Muscle layer of duodenum (tissue), 2 donors: ENCODE measurements at regions not wholly inside any gene's neighbourhood (a gene's known extent, or its start where the extent isn't known, plus 50 kb on each side); places are given as distances from the start of the nearest gene placed in this dataset.

ENCODE experiments used
- H3K27ac ChIP-seq: one replicate; pipeline ENCODE4 v1.7.0; 2013; ENCODE audit warnings: mild to moderate bottlenecking, low read length
- H3K27me3 ChIP-seq: one replicate; pipeline ENCODE4 v1.7.0; 2013; ENCODE audit warnings: low read depth, mild to moderate bottlenecking, control low read depth, low read length
- H3K36me3 ChIP-seq, 2 donors: one replicate each; pipeline ENCODE4 v1.7.0; 2013; ENCODE audit warnings: low read length in 2 of 2, control low read depth in 1 of 2, mild to moderate bottlenecking in 1 of 2; ENCODE audit not compliant: insufficient read depth in 2 of 2, control insufficient read depth in 1 of 2
- H3K4me1 ChIP-seq, 2 donors: one replicate each; pipeline ENCODE4 v1.7.0; 2013; ENCODE audit warnings: low read length in 2 of 2, mild to moderate bottlenecking in 2 of 2, control low read depth in 1 of 2, moderate library complexity in 1 of 2; ENCODE audit not compliant: insufficient read depth in 2 of 2, control insufficient read depth in 1 of 2
- H3K4me3 ChIP-seq, 2 donors: one replicate each; pipeline ENCODE4 v1.7.0; 2013; ENCODE audit warnings: low read length in 2 of 2, low read depth in 1 of 2, mild to moderate bottlenecking in 1 of 2
- H3K9me3 ChIP-seq, 2 donors: one replicate each; pipeline ENCODE4 v1.7.0; 2013; ENCODE audit warnings: low read length in 2 of 2, control low read depth in 1 of 2, mild to moderate bottlenecking in 1 of 2; ENCODE audit not compliant: control insufficient read depth in 1 of 2
- donor health status: healthy.

DNA sequence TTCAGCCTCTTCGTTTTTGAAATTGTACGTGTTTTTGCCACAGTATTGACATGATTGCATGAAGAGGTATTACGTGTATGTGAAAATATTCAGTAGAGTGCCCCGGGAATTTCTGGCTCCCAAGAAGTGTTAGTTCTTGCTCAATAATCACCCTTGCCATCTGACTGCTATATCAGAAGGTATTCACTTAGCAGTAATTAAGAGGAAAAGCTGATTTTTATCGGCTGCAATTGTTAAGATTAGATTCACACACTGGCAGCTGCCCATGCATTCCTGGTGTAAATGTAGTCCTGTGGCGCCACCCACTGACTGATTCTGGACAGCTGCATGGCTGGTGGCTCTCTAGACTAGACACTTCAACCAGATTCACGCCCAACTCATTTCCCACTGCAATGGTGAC, 440.1 kb upstream of the ADAMTS16 start:
- Histone ChIP-seq H3K36me3 (no peaks in the 10 kb centered on the region), H3K27me3 (no peaks in the 10 kb centered on the region), H3K4me3 (no peak overlapping the region), H3K9me3 (no peaks in the 10 kb centered on the region), H3K4me1 (no peaks in the 10 kb centered on the region), H3K27ac (no peak overlapping the region)

DNA sequence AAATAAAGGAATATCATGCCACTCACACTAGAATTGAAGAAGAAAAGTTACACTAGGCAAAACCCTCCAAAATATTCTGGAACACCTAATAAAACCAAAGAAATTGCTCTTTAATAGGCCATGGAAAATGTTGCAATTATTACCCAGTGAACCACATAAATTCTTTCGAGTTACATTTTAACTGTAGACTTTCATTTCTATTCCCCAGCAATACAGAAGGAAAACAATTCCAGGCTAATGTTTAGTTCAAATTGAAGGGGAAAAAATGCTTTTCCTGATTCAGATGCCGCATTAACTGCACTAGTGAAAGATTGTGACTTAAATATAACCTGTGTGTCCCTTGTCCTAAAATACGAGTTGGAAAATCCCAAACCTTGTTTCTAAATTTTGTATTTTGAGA, 439.3 kb upstream of the ADAMTS16 start:
- H3K27me3 ChIP-seq, result no peaks in the 10 kb centered on the region
- no peaks in the 10 kb centered on the region for H3K9me3 ChIP-seq
- H3K27ac ChIP-seq, result no peak overlapping the region
- H3K4me1 ChIP-seq, result no peaks in the 10 kb centered on the region
- H3K36me3 ChIP-seq, result no peaks in the 10 kb centered on the region
- no peak overlapping the region for H3K4me3 ChIP-seq

DNA sequence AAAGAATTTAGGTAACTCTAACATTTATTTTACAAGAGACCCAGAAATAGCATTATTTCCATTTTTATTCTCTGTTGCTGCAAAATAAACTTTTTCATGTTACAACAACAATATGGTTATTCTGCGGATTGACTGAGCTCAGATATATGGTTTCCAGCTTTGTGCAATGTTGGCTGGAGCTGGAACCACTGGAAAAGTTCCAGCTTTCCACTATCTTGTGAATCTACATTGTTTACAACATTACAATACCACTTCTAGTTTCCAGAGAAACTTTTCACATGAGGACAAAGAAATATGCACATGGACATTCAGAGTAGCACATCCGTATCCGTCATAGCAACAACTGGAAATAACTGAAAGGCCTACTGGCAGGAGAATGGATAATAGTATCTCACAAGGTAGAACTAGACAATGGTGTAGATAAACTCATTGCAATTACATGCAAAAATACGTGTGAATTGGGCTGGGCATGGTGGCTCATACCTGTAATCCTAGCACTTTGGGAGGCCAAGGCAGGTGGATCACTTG, 436.1 kb upstream of the ADAMTS16 start:
- Histone ChIP-seq H3K4me1 (no peaks in the 10 kb centered on the region), H3K27me3 (no peaks in the 10 kb centered on the region), H3K4me3 (no peak overlapping the region), H3K9me3 (no peaks in the 10 kb centered on the region), H3K36me3 (no peaks in the 10 kb centered on the region), H3K27ac (no peak overlapping the region)

DNA sequence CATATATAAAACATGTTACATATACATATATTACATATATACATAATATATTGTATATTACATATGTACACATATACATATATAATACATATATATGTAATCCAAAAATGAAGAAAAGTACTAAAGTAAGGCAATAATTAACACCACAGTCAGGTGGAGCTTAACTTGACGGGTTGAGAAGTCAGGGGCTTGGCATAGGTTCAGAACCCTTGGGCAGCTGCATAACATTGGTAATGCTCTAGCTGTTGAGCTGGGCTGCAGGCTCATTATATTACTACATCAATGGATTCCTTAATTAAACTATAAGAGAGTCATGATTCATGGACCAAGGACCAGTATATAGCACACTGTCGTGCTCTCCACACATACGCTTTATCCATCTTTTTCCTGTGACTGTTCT, 435.2 kb upstream of the ADAMTS16 start:
- no peaks in the 10 kb centered on the region for H3K9me3 ChIP-seq
- no peak overlapping the region for H3K4me3 ChIP-seq
- H3K27me3 ChIP-seq, result no peaks in the 10 kb centered on the region
- no peaks in the 10 kb centered on the region for H3K4me1 ChIP-seq
- no peaks in the 10 kb centered on the region for H3K36me3 ChIP-seq
- H3K27ac ChIP-seq, result no peak overlapping the region

DNA sequence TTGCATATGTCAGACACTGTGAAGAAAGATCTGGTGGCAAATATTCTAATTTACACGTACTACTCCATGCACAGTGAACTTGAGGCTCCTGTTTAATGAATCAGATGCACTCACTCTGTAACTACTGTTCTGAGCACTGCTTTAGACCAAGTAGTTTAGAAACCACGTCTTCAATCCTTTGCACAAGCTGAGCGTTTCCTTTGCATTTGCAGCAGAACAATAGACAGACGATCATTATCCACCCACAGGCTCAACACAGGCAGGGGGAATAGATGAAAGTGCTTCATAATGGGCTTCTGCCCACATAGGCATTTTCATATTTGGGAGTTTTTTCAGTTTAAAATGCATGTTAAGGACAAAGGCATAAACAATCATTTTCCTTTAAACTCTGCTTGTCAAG, 423.3 kb upstream of the ADAMTS16 start:
- H3K27me3 ChIP-seq, result no peaks in the 10 kb centered on the region
- no peak overlapping the region for H3K27ac ChIP-seq
- H3K4me3 ChIP-seq, result no peak overlapping the region
- H3K9me3 ChIP-seq, result peaks cover 0 to 3% of the 10 kb centered on the region in 2 donors
- H3K4me1 ChIP-seq, result no peaks in the 10 kb centered on the region
- no peaks in the 10 kb centered on the region for H3K36me3 ChIP-seq

DNA sequence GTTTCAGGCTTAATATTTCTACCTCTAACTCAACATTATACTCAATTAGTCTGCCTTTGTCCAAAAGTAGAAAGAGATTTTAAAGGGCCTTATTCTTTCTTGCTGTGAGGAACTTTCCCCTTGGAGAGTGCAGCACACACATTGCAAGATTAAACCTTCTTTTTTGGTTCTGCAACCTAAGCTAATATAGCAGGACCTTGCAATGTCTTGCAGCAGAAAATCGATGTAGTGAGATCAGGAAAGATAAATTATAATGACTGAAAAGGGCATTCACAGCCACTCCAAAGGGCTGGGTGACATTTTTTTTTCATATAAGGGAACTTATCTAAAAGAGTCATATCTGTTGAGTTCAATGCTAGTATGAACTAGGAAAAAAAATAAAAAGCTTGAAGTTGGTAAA, 422.7 kb upstream of the ADAMTS16 start:
- Histone ChIP-seq H3K4me1 (no peaks in the 10 kb centered on the region), H3K4me3 (no peak overlapping the region), H3K27me3 (no peaks in the 10 kb centered on the region), H3K27ac (no peak overlapping the region), H3K9me3 (peaks cover 0 to 3% of the 10 kb centered on the region in 2 donors), H3K36me3 (no peaks in the 10 kb centered on the region)

DNA sequence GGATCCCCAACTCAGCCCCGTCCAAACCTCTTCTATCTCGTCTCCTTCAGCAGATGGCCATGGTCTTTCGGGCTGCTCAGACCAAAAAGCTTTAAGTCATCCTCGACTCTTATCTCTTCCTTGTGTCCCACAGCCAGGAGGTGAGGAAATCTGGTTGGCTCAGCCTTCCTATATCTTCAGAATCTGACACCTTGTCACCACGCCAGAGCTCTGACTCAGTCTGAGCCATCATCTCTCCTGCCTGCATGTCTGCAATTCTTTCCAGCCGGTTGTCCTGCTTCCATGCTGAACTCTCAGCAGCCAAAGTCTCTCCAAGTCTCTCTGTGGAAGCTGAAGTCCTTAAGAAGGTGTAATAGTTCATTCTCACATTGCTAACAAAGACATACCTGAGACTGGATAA, 419.3 kb upstream of the ADAMTS16 start:
- Histone ChIP-seq H3K4me1 (no peaks in the 10 kb centered on the region), H3K4me3 (no peak overlapping the region), H3K36me3 (no peaks in the 10 kb centered on the region), H3K27me3 (no peaks in the 10 kb centered on the region), H3K27ac (no peak overlapping the region), H3K9me3 (no peaks in the 10 kb centered on the region)

DNA sequence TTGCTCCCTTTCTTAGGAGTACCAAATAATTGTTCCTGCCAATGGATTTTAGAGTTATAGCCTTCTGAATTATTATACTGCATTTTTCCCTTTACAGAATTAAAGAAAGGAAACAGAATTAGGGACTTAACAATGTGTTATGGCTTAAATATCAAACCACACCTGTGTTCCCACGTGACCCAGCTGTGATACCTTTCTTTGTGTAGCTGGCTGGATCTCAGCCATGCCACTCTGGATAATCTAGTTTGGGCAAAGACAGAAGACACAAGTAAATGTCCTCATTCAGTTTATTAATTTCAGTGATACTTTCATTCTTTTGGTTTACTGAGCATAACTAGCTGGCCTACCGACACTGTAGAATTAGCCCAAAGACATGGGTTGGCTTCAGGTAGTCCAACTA, 417.2 kb upstream of the ADAMTS16 start:
- H3K36me3 ChIP-seq, result no peaks in the 10 kb centered on the region
- no peaks in the 10 kb centered on the region for H3K9me3 ChIP-seq
- no peaks in the 10 kb centered on the region for H3K27me3 ChIP-seq
- H3K4me1 ChIP-seq, result no peaks in the 10 kb centered on the region
- H3K27ac ChIP-seq, result no peak overlapping the region
- no peak overlapping the region for H3K4me3 ChIP-seq

DNA sequence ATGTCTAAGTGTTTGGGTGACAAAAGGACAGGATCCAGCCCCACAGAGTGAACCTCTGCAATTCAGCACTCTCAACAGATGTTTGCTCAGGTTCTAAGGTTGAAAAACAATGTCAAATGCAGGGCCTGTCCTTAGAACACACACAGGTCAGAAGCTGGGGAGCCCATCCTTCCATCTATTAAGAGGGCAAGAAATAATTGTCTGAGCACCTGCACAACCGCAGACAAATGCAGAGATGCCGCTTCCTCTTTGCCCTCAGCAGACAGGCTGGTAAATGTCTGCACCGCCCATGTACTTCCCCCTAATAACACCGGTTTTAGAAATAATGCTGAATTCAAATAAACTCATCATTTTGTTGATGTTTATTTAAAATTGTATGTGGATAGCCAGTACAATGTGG, 414.5 kb upstream of the ADAMTS16 start:
- Histone ChIP-seq H3K27me3 (no peaks in the 10 kb centered on the region), H3K4me3 (no peak overlapping the region), H3K27ac (no peak overlapping the region)

DNA sequence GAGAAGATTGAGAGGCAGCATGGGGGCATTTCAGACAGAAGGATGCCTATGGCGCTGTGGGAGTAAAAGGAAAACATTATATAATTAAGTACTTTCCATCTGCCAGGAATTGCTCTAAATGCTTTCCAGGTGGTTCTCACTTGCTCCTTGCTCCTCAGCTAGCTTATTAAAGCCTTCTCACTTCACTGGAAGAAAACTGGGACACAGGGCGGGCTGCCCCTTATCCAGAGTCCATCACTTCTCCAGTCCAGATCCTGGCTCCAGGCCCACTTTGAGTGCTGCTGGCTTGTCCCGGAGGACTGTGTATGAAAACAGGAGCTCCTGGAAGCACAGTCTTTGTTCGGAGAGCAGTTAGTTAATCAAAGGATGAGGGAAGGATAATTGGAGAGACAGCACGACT, 409.9 kb upstream of the ADAMTS16 start:
- Histone ChIP-seq H3K9me3 (no peaks in the 10 kb centered on the region), H3K4me1 (no peaks in the 10 kb centered on the region), H3K4me3 (no peak overlapping the region), H3K27ac (no peak overlapping the region), H3K27me3 (no peaks in the 10 kb centered on the region), H3K36me3 (no peaks in the 10 kb centered on the region)

More for the DNA sequence above, 414.5 kb upstream of the ADAMTS16 start:
- no peaks in the 10 kb centered on the region for H3K36me3 ChIP-seq
- no peaks in the 10 kb centered on the region for H3K4me1 ChIP-seq
- H3K9me3 ChIP-seq, result no peaks in the 10 kb centered on the region

DNA sequence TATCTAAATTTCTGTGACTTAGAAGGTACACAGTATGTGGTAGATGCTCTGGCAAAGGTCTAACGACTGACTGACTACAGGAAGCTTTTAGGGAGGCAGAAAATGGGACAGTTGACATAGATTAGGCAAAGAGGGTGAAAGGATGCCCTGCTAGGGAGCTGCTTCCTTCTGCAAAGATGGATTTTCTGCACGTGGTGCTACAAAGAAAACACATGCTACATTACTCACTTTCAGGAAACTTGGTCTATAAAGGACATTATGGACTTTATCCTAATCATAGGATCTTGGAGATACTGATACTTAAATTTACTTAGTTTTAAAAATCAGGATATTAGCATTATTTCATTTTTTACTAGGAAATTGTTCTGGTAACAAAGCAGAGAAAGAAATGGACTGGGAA, 405.8 kb upstream of the ADAMTS16 start:
- no peak overlapping the region for H3K27ac ChIP-seq
- no peak overlapping the region for H3K4me3 ChIP-seq

DNA sequence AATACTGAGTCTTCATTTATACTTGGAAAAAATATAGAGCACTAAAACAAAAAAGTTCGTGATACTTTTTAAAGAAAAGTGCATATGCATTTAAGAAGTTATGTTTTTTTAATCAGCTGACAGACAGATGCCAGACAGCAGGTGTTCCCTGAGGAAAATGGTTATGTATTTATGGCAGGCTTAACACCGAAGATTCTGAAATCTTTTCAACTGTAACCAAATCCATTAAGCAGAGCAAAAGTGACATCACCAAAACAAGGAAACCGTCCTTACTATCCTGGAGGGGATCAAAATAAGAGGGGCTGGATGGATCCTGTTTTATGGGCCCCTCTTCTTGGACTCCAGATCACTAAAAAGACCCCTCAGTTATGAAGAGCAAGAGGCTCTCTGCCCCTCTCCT, 404.9 kb upstream of the ADAMTS16 start:
- Histone ChIP-seq H3K27ac (no peak overlapping the region), H3K4me1 (no peaks in the 10 kb centered on the region), H3K27me3 (no peaks in the 10 kb centered on the region)

More for the DNA sequence above, 405.8 kb upstream of the ADAMTS16 start:
- Histone ChIP-seq H3K27me3 (no peaks in the 10 kb centered on the region), H3K36me3 (no peaks in the 10 kb centered on the region), H3K4me1 (no peaks in the 10 kb centered on the region), H3K9me3 (no peaks in the 10 kb centered on the region)

More for the DNA sequence above, 404.9 kb upstream of the ADAMTS16 start:
- Histone ChIP-seq H3K9me3 (no peaks in the 10 kb centered on the region), H3K36me3 (no peaks in the 10 kb centered on the region), H3K4me3 (no peak overlapping the region)
